ENCODE measurements at regions not wholly inside any gene's neighbourhood (a gene's known extent, or its start where the extent isn't known, plus 50 kb on each side); places are given as distances from the start of the nearest gene placed in this dataset.
"Not testable (repeated sequence)": the region's sequence is repeated elsewhere in the genome, so short reads cannot be mapped to it uniquely, and the experiment has no call there.

DNA sequence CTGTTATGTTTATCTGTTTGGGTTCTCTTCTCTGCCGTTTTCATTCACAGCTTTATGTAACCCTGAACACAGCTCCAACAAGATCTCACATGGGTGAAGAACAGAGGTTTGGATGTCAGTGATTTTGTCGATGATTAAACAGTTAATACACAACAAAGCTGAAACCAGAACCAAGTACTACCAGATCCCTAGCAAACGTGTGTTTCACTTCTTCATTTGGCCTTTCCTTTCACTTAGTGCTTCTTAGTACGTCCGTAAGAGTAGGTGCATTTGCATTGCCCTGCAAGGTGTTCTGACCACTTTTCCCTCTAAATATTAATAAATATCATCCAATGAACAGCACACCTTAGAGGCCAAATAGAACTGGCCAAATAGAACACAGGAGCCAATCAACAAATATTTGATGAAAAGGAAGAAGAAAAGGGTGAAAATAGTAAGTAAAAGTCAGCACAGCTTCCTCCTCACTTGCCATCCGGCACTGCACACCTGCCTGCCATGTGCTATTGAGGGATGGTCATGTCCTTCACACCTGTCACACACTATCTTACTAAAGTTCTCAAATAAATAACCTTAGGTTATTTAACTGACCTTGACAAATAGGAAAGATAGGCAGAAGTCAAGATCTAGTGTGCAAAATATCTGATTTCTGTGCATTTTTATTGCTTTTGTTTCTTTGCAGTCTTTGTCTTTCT, 252.6 kb upstream of the ANKRD30A start:
- DNase-seq, result no peak

GRCh38 chr10:36840788-36841187, 284.6 kb upstream of the ANKRD30A start:
- no peak for DNase-seq

- DNase-seq, result no peak
Measured at GRCh38 chr10:36837416-36837815, 288.0 kb upstream of the ANKRD30A start.

GRCh38 chr10:36819781-36820180, 305.6 kb upstream of the ANKRD30A start:
- DNase-seq, result no peak

GRCh38 chr10:36817898-36818297, 307.5 kb upstream of the ANKRD30A start:
- no peak for DNase-seq

DNA sequence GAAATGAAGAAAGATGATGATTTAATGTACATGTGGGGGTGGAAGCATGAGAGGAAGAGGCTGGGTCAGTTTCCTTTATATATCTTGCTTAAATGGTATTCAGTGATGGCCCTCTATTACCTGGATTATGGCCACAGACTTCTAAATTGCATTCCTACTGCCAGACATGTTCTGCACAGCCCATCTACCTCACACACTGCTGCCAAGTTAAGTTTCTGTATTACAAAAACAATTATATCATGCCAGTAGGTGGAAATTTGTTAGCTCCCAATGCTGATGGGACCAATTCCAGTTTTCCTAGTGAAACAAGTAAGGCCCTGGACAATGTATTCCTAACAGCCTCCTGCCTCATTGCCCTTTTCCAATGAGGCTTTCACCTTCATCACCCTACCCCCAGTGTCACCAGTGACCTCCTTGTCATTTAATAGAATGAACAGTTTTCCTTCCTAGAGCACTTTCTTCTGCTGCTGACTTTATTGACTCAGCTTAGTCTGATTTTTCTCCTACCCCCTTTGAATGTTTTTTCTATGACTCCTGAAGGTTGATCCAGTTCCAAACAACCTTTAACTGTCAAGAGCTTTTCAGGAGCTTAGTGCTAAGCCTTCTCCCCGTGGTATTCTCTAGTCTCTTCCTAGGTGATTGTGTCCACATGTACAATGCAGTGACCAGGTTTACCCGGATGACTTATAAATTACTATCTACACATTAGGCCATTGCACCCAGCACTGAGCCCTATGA, 316.6 kb upstream of the ANKRD30A start:
- DNase-seq, result no peak

- DNase-seq, result no peak
Measured at GRCh38 chr10:36803229-36803628, 322.2 kb upstream of the ANKRD30A start.

GRCh38 chr10:36802490-36803153, 322.8 kb upstream of the ANKRD30A start:
- DNase-seq, result no peak

DNA sequence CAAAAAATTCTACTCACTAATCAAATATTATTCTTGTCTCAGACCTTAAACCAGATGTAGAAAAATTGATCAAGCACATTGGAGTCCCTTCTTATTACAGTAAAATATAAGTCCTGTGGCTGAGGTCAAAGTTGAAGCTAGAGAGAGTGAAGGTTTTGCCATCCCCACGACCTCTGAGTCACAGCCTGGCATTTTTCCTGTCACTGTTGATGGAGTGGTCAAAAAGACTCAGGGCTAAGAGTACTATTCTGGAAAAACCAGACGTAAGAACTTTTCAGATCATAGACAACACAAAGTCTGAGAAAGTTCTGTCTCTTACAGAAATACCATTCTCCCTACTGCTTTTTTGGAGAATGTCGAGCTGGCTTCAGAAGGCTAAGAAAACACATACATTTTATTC, 323.7 kb upstream of the ANKRD30A start:
- no peak for DNase-seq

GRCh38 chr10:36794981-36795380, 330.4 kb upstream of the ANKRD30A start:
- no peak for DNase-seq

DNA sequence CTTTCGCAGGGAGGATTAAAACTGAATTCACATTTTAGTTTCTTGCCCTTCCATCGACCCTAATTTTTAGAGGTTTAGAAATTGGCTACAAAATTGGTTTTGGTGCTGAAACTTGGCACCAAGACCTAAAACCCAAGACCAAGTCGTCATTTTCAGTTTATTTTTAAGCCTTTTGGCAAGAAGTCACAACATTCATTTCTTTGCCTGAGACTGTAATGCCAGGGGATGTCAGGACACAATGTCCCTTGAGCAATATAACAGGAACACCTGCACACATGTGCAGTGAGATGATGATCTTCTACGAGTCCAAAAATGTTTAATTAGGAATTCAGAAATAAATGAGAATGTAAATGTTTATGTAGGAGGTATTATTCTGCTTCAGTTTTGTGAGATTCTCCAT, 335.4 kb upstream of the ANKRD30A start:
- no peak for DNase-seq

DNA sequence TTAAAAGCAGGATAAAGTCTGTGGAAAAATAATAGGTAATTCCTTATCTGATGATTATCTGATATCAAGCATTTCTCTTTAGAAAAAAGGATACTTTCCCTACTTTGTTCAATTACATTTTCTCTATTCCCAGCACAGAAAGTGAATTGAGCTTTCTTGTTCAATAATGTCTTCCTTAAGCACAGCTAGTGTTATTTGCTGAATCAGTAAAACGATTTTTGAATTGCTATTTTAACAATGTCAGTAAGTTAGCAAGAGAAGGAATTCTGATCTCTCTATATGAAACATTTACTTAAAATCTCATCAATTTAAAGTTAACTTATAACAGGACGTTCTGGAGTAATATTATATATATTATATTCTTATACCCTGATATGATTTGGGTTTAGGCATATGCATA, 337.2 kb upstream of the ANKRD30A start:
- DNase-seq, result no peak

GRCh38 chr10:36783400-36783799, 342.0 kb upstream of the ANKRD30A start:
- no peak for DNase-seq

DNA sequence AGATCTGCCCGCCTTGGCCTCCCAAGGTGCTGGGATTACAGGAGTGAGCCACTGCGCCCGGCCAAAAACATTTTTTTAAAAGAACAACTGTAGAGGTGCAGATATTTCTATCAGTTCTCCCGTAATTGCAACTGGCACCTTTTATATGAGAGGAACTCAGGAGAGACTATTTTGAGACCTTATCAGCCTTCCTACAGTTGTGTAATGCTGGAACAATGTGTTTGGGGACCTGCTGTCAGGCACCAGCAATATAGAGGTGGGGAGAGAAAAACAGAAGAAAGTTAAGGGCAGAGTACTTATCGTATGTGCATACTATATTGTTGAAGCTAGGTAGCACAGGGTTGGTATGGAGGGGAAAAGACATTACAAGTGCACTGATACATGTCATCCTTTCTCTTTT, 343.8 kb upstream of the ANKRD30A start:
- no peak for DNase-seq

DNA sequence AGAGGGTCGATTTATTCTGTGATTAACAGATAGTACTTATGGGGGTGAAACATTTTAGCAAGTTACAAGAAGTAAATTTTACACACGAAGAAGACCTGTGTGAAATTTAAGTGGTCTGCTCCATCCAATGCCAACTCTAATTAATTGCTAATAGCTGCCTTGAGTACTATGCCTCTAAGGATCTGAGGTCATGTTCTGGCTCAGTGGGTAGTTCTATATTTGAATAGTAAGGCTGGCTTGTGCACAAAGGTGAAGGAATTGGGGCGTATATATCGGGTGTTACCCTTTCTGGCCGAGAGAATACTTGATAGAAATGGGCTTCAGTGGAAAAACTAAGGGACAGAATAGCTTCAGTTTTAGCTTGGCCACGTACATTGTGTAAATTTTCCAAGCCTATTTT, 345.2 kb upstream of the ANKRD30A start:
- DNase-seq, result no peak

- DNase-seq, result peak in 3 of 4 experiments; percentile 4 to 11 (median 5)
Measured at GRCh38 chr10:36779238-36779846, 346.1 kb upstream of the ANKRD30A start.

DNA sequence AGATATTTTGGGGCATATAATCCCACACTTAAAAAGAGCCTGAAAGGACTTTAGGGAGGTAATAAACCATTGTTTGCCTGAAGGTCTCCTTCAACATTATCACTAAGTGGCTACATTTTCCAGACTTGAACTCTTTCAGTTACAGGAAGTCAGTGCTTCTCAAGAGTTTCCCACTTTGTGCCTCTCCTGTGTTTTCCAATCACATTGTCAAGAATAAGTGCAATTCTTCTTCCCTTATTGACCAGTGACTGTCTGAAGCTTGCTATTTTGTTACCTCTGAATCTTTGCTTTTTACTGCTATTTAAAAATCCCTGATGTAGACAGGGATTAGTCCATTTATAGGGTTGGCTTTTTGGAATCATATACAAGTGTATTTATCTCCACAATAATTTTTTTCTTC, 346.7 kb upstream of the ANKRD30A start:
- DNase-seq, result no peak

- DNase-seq, result no peak
Measured at GRCh38 chr10:36773652-36774051, 351.7 kb upstream of the ANKRD30A start.

DNA sequence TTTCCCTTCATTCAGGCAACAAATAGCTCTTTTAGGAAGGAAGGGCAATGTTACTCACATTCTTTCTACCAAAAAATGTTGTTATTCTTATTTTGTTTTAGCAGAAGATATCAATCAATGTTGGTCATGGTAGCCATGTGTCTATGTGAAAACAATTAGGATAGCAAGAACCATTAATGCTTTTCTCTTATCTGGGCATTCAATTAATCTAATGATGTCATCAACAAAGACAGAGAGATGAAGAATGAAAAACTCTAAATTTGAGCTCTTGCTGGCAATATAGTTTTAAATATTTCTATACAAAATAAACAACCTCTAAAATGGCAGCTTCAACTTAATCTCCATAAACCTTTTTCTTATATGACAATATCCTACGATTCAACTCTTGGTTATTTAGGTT, 353.7 kb upstream of the ANKRD30A start:
- no peak for DNase-seq

GRCh38 chr10:36769741-36770140, 355.7 kb upstream of the ANKRD30A start:
- DNase-seq, result not testable (repeated sequence)

DNA sequence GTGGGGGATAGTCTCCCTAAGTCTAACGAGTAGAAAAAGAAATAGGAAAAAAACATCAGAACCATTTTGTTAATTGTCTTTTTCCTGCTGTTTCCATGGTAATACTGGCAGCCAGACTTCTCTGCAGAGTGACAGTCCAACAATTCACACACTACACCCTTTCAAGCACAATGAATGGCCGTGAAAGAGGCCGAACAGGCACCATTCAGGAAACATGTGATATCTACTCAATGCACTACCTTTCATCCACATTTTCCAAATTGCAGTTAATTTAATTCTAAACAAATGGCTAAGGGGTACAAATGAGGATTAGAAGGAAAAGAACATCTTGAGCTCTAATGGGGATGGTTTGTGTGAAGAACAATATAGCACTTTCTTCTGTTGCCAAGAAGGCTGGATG, 358.5 kb upstream of the ANKRD30A start:
- no peak for DNase-seq

GRCh38 chr10:36766415-36766810, 359.0 kb upstream of the ANKRD30A start:
- DNase-seq, result no peak

- DNase-seq, result no peak
Measured at GRCh38 chr10:36765782-36766414, 359.5 kb upstream of the ANKRD30A start.
